Upper lobe of left lung (tissue), 6 donors: ENCODE measurements at regions not wholly inside any gene's neighbourhood (a gene's known extent, or its start where the extent isn't known, plus 50 kb on each side); places are given as distances from the start of the nearest gene placed in this dataset.

Experiments used
- ATAC-seq, 2 donors: fragments of 200-7000 bp; cut with Tn5 transposase; one replicate each; pipeline ENCODE4 v1.9.1; 2022; ENCODE audit warnings: mild to moderate bottlenecking in 2 of 2, moderate library complexity in 2 of 2; ENCODE audit not compliant: low FRiP score in 2 of 2
- DNase-seq, 2 donors: peaks; one replicate each; pipeline ENCODE4 v3.0.0-alpha.2; 2019 to 2020
- H3K27ac ChIP-seq, 4 donors: fragments of 200-600 bp; sonication (generic); one replicate each; pipeline ENCODE4 v1.5.1; 2016 to 2019
- H3K27me3 ChIP-seq, 4 donors: fragments of 200-600 bp; sonication (generic); one replicate each; pipeline ENCODE4 v1.5.1; 2017 to 2019
- H3K36me3 ChIP-seq, 4 donors: fragments of 200-600 bp; sonication (generic); one replicate each; pipeline ENCODE4 v1.5.1; 2016 to 2019
- H3K4me1 ChIP-seq, 4 donors: fragments of 200-600 bp; sonication (generic); one replicate each; pipeline ENCODE4 v1.5.1; 2018 to 2019
- H3K4me3 ChIP-seq, 4 donors: fragments of 200-600 bp; sonication (generic); one replicate each; pipeline ENCODE4 v1.5.1; 2017 to 2019; ENCODE audit warnings: mild to moderate bottlenecking in 2 of 4, moderate library complexity in 1 of 4
- H3K9me3 ChIP-seq, 4 donors: fragments of 200-600 bp; sonication (generic); one replicate each; pipeline ENCODE4 v1.5.1; 2018 to 2019
- CTCF ChIP-seq, 6 experiments: fragments of 450-650 bp in 4 of 6; fragments of 200-600 bp in 2 of 6; sonication (generic) in 2 of 6; IDR thresholded peaks; one replicate each; pipeline ENCODE4 v1.5.1; 2016 to 2019; ENCODE audit warnings: antibody characterized with exemption in 6 of 6
- EP300 ChIP-seq, 4 donors: sonication (generic); formaldehyde crosslinking; IDR thresholded peaks; one replicate each; pipeline ENCODE4 v1.5.1; 2017; ENCODE audit warnings: antibody characterized with exemption in 4 of 4, control low read depth in 2 of 4
- POLR2A ChIP-seq, 4 donors: fragments of 450-650 bp; IDR thresholded peaks; one replicate each; pipeline ENCODE4 v1.5.1; 2016 to 2017; ENCODE audit warnings: antibody characterized with exemption in 4 of 4, mild to moderate bottlenecking in 2 of 4
- POLR2AphosphoS5 ChIP-seq, 2 donors: sonication (generic); formaldehyde crosslinking; IDR thresholded peaks; one replicate each; pipeline ENCODE4 v1.5.1; 2017; ENCODE audit warnings: antibody characterized with exemption in 2 of 2
- WGBS, 2 donors: methylation state at CpG; one replicate each; pipeline ENCODE4 v1.1.5; 2017 to 2018; 5-methylcytosine and 5-hydroxymethylcytosine counted together
- donor health status: DM: no; HTN: no; CAD: no; lungs with moderate emphysema.
- donor health status: DM: no; HTN: yes; CAD: no; lungs with severe emphysema.

- Histone ChIP-seq H3K4me3 (no peak overlapping the region), H3K27ac (no peak overlapping the region), H3K36me3 (no peaks in the 10 kb centered on the region), H3K4me1 (peaks cover 0 to 6% (median 0%) of the 10 kb centered on the region in 4 donors), H3K27me3 (no peaks in the 10 kb centered on the region), H3K9me3 (no peaks in the 10 kb centered on the region)
- ATAC-seq (no peak), DNase-seq (no peak)
- no peak for TF ChIP-seq CTCF (IDR thresholded peaks at IDR 0.05)
- no peak for TF ChIP-seq EP300 (IDR thresholded peaks at IDR 0.05)
- no peak for TF ChIP-seq POLR2A (IDR thresholded peaks at IDR 0.05)
- TF ChIP-seq POLR2AphosphoS5 (IDR thresholded peaks at IDR 0.05), result no peak
- 82 to 89% methylated on average over 4 of the region's 4 CpGs for WGBS, 2 donors
Measured at GRCh38 chrX:109841869-109842579, 109.0 kb upstream of the ACSL4 start.

GRCh38 chrX:109842611-109843010, 109.6 kb upstream of the ACSL4 start:
- TF ChIP-seq CTCF (IDR thresholded peaks at IDR 0.05), result no peak
- TF ChIP-seq POLR2A (IDR thresholded peaks at IDR 0.05), result no peak
- no peak for TF ChIP-seq EP300 (IDR thresholded peaks at IDR 0.05)
- no peak for TF ChIP-seq POLR2AphosphoS5 (IDR thresholded peaks at IDR 0.05)
- no peaks in the 10 kb centered on the region for H3K36me3 ChIP-seq
- 84 to 87% methylated on average over 4 to 6 of the region's 6 CpGs for WGBS, 2 donors
- ATAC-seq (no peak), DNase-seq (no peak)
- H3K27me3 ChIP-seq, result no peaks in the 10 kb centered on the region
- H3K4me3 ChIP-seq, result no peak overlapping the region
- no peak overlapping the region for H3K27ac ChIP-seq
- H3K9me3 ChIP-seq, result no peaks in the 10 kb centered on the region
- H3K4me1 ChIP-seq, result peaks cover 0 to 6% (median 0%) of the 10 kb centered on the region in 4 donors

- peak in 1 of 2 donors; percentile 23 for DNase-seq
- peaks cover 0 to 8% (median 6%) of the 10 kb centered on the region in 4 donors for H3K4me1 ChIP-seq
- H3K4me3 ChIP-seq, result no peak overlapping the region
- TF ChIP-seq POLR2A (IDR thresholded peaks at IDR 0.05) (no peak), POLR2AphosphoS5 (IDR thresholded peaks at IDR 0.05) (no peak), EP300 (IDR thresholded peaks at IDR 0.05) (no peak), CTCF (IDR thresholded peaks at IDR 0.05) (no peak)
- ATAC-seq, result no peak
- H3K9me3 ChIP-seq, result no peaks in the 10 kb centered on the region
- H3K27me3 ChIP-seq, result no peaks in the 10 kb centered on the region
- no peaks in the 10 kb centered on the region for H3K36me3 ChIP-seq
- H3K27ac ChIP-seq, result no peak overlapping the region
- 89 to 100% methylated on average over 1 of the region's 1 CpG for WGBS, 2 donors
Measured at GRCh38 chrX:109843963-109844751, 111.1 kb upstream of the ACSL4 start.

GRCh38 chrX:109844986-109845385, 111.9 kb upstream of the ACSL4 start:
- no peak for DNase-seq
- no peak for ATAC-seq
- Histone ChIP-seq H3K4me3 (no peak overlapping the region), H3K27me3 (no peaks in the 10 kb centered on the region), H3K4me1 (peaks cover 0 to 8% (median 6%) of the 10 kb centered on the region in 4 donors), H3K36me3 (no peaks in the 10 kb centered on the region), H3K9me3 (no peaks in the 10 kb centered on the region), H3K27ac (no peak overlapping the region)
- 76 to 96% methylated on average over 4 of the region's 4 CpGs for WGBS, 2 donors
- TF ChIP-seq POLR2A (IDR thresholded peaks at IDR 0.05) (no peak), CTCF (IDR thresholded peaks at IDR 0.05) (no peak), EP300 (IDR thresholded peaks at IDR 0.05) (no peak), POLR2AphosphoS5 (IDR thresholded peaks at IDR 0.05) (no peak)
